Fibroblast of villous mesenchyme (primary cell): ENCODE measurements at regions not wholly inside any gene's neighbourhood (a gene's known extent, or its start where the extent isn't known, plus 50 kb on each side); places are given as distances from the start of the nearest gene placed in this dataset.

Experiments
- DNase-seq: peaks from one replicate; pipeline ENCODE4 v3.0.0-alpha.2; 2010; ENCODE audit warnings: low read depth
- H3K4me3 ChIP-seq: 2 replicates; pipeline ENCODE4 v1.5.1; 2011; ENCODE audit warnings: low read depth, mild to moderate bottlenecking, low read length
- TF ChIP-seq, protein P1 (sequence below): IDR thresholded peaks from 2 replicates; pipeline ENCODE4 v1.5.1; 2012; ENCODE audit warnings: low read depth, mild to moderate bottlenecking, low read length; ENCODE audit not compliant: insufficient read depth

DNA sequence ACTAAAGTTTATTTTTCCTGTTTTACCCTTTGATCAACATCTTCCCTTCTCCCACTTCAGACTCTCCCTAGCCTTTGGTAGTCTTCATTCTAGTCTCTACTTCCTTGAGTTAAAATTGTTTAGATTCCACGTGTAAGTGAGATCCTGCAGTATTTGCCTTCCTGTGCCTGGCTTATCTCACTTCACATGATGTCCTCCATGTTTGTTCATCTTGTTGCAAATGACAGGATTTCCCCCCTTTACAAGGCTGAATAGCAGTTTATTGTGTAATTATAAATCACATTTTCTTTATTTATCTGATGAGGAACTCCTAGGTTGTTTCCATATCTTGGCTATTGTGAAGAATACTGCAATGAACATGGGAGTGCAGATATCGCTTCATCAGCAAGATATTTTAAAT lies 461.7 kb downstream of the CHSY3 start:
- TF ChIP-seq, protein P1, sequence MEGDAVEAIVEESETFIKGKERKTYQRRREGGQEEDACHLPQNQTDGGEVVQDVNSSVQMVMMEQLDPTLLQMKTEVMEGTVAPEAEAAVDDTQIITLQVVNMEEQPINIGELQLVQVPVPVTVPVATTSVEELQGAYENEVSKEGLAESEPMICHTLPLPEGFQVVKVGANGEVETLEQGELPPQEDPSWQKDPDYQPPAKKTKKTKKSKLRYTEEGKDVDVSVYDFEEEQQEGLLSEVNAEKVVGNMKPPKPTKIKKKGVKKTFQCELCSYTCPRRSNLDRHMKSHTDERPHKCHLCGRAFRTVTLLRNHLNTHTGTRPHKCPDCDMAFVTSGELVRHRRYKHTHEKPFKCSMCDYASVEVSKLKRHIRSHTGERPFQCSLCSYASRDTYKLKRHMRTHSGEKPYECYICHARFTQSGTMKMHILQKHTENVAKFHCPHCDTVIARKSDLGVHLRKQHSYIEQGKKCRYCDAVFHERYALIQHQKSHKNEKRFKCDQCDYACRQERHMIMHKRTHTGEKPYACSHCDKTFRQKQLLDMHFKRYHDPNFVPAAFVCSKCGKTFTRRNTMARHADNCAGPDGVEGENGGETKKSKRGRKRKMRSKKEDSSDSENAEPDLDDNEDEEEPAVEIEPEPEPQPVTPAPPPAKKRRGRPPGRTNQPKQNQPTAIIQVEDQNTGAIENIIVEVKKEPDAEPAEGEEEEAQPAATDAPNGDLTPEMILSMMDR: no peak
- no peak overlapping the region for H3K4me3 ChIP-seq
- no peak for DNase-seq

DNA sequence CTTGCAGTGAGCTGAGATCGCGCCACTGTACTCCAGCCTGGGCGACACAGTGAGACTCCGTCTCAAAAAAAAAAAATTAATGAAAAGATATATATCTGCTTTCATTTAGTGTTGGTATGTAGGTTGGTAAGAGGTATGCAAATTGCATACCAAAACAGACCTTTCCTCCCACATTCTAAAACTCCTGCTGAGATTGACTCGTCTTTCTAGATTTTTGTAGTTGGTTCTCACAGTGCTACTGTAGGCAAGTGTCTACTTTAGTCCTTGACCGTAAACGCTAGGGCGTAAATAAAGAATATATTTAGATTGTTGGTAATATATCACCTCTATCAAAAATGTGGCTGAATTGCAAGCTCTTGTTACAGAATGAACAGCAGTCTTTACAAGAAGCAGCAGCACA lies 445.9 kb downstream of the CHSY3 start:
- no peak overlapping the region for H3K4me3 ChIP-seq
- TF ChIP-seq, protein P1: no peak
- DNase-seq: no peak

DNA sequence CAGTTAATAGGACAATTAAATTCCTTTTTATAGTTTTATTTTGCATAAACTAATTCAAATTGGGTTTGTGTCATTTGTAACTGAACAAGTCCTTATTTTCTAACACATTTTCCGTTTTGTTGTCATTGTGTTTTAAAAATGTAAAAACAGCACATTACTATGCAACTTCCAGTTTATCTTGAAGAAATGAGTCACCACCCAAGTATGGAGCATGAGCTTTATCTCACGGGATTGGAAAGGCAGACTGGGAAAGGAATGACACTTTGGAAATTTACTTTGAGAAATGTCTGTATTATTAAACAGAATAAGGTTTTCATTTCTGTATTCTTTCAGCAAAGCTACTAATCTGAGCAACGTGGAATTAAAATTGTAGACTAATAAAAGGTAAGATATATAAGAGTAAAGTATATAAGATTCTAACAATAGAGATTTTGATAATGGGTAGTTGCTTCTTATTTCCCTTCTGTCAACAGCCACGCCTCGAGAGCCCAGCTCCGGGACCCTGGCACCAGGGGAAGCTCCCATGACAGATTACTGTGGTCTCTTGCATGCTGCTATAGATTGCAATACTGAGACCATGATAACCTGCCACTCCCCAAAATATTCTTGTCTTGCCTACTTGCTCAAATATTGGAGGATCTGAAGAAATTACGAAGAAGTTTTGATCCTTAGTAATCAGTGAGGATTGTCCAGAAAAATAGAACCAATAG lies 433.1 kb downstream of the CHSY3 start:
- no peak overlapping the region for H3K4me3 ChIP-seq
- TF ChIP-seq, protein P1: no peak
- DNase-seq: peak; percentile 84

DNA sequence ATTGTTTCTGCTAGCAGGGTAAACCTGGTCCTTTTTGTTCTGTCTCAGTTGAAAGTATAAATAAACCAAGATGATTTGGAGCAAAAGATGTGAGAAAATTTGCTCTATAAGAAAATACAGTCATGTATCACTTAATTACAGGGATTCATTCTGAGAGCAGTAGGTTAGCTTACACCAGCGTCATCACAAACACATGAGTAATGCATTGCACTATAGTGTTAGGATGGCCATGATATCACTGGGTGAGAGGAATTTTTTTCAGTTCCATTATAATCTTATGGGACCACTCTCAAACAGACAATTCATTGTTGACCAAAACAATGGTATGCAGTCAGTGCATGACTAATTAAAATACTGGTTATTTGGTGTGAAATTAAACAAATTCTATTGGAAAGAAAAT lies 430.9 kb downstream of the CHSY3 start:
- H3K4me3 ChIP-seq: no peak overlapping the region
- TF ChIP-seq, protein P1: no peak
- peak; percentile 7 for DNase-seq

DNA sequence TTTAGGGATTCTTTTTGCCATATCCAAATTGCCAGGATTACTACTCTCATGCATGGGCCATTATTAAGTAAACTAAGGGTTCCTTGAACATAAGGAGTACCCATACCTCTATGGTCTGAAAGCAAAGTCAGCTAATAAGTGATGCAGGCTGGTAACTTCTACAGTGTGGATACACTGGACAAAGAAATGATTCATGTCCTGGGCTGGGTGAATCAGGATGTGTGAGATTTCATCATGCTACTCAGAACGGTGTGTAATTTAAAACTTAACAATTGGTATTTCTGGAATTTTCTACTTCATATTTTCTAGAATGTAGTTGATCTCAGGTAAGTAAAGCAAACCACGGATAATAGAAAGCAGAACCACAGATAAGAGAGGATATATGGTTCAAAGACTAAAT lies 428.8 kb downstream of the CHSY3 start:
- DNase-seq: peak; percentile 30
- TF ChIP-seq, protein P1: no peak
- H3K4me3 ChIP-seq: no peak overlapping the region

DNA sequence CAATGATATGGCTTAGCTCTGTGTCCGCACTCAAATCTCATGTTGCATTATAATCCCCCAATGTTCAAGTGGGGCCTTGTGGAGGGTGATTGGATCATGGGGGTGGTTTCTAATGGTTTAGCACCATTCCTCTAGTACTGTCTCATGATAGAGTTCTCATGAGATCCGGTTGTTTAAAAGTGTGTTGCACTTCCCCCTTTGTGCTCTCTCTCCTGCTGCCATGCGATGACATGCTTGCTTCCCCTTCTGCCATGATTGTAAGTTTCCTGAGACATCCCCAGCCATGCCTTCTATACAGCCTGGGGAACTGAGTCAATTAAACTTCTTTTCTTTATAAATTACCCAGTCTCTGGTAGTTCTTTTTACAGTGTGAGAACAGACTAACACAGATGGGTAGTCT lies 427.1 kb downstream of the CHSY3 start:
- DNase-seq: no peak
- TF ChIP-seq, protein P1: no peak
- H3K4me3 ChIP-seq: no peak overlapping the region
